Smooth muscle cell (in vitro differentiated cells): ENCODE measurements at regions not wholly inside any gene's neighbourhood (a gene's known extent, or its start where the extent isn't known, plus 50 kb on each side); places are given as distances from the start of the nearest gene placed in this dataset.

Experiments
- DNase-seq: peaks from one replicate; lab custom pipeline; 2025; ENCODE audit not compliant: unreplicated experiment; lab: John Stamatoyannopoulos, UW
- H2AFZ ChIP-seq: fragments of 200-600 bp; sonication (generic); 2 replicates; pipeline ENCODE4 v1.6.0; 2016; ENCODE audit warnings: antibody characterized with exemption, low read depth, mild to moderate bottlenecking
- H3F3A ChIP-seq: fragments of 200-600 bp; sonication (generic); 2 replicates; pipeline ENCODE4 v1.6.0; 2017; ENCODE audit warnings: antibody characterized with exemption, low read depth
- H3K27ac ChIP-seq: fragments of 200-600 bp; sonication (generic); 2 replicates; pipeline ENCODE4 v1.5.1; 2016; ENCODE audit warnings: low read depth, mild to moderate bottlenecking
- H3K27me3 ChIP-seq: fragments of 200-600 bp; sonication (generic); 2 replicates; pipeline ENCODE4 v1.6.1; 2016; ENCODE audit warnings: low read depth, mild to moderate bottlenecking
- H3K36me3 ChIP-seq: fragments of 200-600 bp; sonication (generic); 2 replicates; pipeline ENCODE4 v1.5.1; 2016; ENCODE audit warnings: low read depth
- H3K4me1 ChIP-seq: fragments of 200-600 bp; sonication (generic); 2 replicates; pipeline ENCODE4 v1.5.1; 2016; ENCODE audit warnings: low read depth
- H3K4me2 ChIP-seq: fragments of 200-600 bp; sonication (generic); 2 replicates; pipeline ENCODE4 v1.6.0; 2016; ENCODE audit warnings: mild to moderate bottlenecking
- H3K4me3 ChIP-seq: fragments of 200-600 bp; sonication (generic); 2 replicates; pipeline ENCODE4 v1.5.1; 2016; ENCODE audit warnings: mild to moderate bottlenecking
- H3K79me2 ChIP-seq: fragments of 200-600 bp; sonication (generic); 2 replicates; pipeline ENCODE4 v1.6.0; 2016; ENCODE audit warnings: low read depth, mild to moderate bottlenecking
- H3K9ac ChIP-seq: fragments of 200-600 bp; sonication (generic); 2 replicates; pipeline ENCODE4 v1.6.0; 2016; ENCODE audit warnings: low read depth
- H3K9me3 ChIP-seq: fragments of 200-600 bp; sonication (generic); replicated peaks from 2 replicates; pipeline ENCODE4 v1.5.1; 2016; ENCODE audit warnings: low read depth
- H4K20me1 ChIP-seq: fragments of 200-600 bp; sonication (generic); 2 replicates; pipeline ENCODE4 v1.6.0; 2016; ENCODE audit warnings: low read depth
- CTCF ChIP-seq: fragments of 200-600 bp; sonication (generic); IDR thresholded peaks from 2 replicates; pipeline ENCODE4 v1.5.1; 2017; ENCODE audit warnings: borderline replicate concordance, mild to moderate bottlenecking, antibody characterized with exemption; ENCODE audit not compliant: insufficient read depth, poor library complexity, severe bottlenecking
- WGBS: methylation state at CpG from one replicate; pipeline ENCODE4 v1.1.7; 2016; ENCODE audit warnings: low lambda C conversion rate; 5-methylcytosine and 5-hydroxymethylcytosine counted together

GRCh38 chr15:91472316-91472756, 372.3 kb downstream of the SV2B start:
- Histone ChIP-seq H3K9me3 (no peaks in the 10 kb centered on the region), H3K4me3 (no peak overlapping the region), H3K9ac (no peak overlapping the region), H4K20me1 (no peaks in the 10 kb centered on the region), H2AFZ (no peak overlapping the region), H3K36me3 (no peaks in the 10 kb centered on the region), H3K27ac (no peak overlapping the region), H3K4me2 (no peak overlapping the region), H3K4me1 (no peaks in the 10 kb centered on the region), H3K27me3 (no peaks in the 10 kb centered on the region), H3F3A (no peaks in the 10 kb centered on the region), H3K79me2 (no peaks in the 10 kb centered on the region)
- WGBS = 80% methylated on average over 3 of the region's 3 CpGs
- no peak for TF ChIP-seq CTCF
- no peak for DNase-seq

GRCh38 chr15:91473894-91474545, 374.0 kb downstream of the SV2B start:
- Histone ChIP-seq H3F3A (no peaks in the 10 kb centered on the region), H3K4me1 (no peaks in the 10 kb centered on the region), H3K9ac (no peak overlapping the region), H3K4me3 (no peak overlapping the region), H3K27ac (no peak overlapping the region), H3K9me3 (no peaks in the 10 kb centered on the region), H2AFZ (no peak overlapping the region), H3K36me3 (no peaks in the 10 kb centered on the region), H4K20me1 (no peaks in the 10 kb centered on the region), H3K27me3 (no peaks in the 10 kb centered on the region), H3K79me2 (no peaks in the 10 kb centered on the region), H3K4me2 (no peak overlapping the region)
- WGBS = 80% methylated on average over 3 of the region's 3 CpGs
- DNase-seq = no peak
- TF ChIP-seq CTCF = no peak

GRCh38 chr15:91476861-91477260, 376.6 kb upstream of the SLCO3A1 start:
- no peak overlapping the region for H3K9ac ChIP-seq
- H3K79me2 ChIP-seq = no peaks in the 10 kb centered on the region
- TF ChIP-seq CTCF = no peak
- H3F3A ChIP-seq = no peaks in the 10 kb centered on the region
- H3K4me3 ChIP-seq = no peak overlapping the region
- no peak overlapping the region for H2AFZ ChIP-seq
- H3K4me2 ChIP-seq = no peak overlapping the region
- H3K27ac ChIP-seq = no peak overlapping the region
- no peaks in the 10 kb centered on the region for H3K4me1 ChIP-seq
- no peaks in the 10 kb centered on the region for H3K36me3 ChIP-seq
- H3K27me3 ChIP-seq = no peaks in the 10 kb centered on the region
- 90% methylated on average over 5 of the region's 5 CpGs for WGBS
- H3K9me3 ChIP-seq = no peaks in the 10 kb centered on the region
- no peak for DNase-seq
- no peaks in the 10 kb centered on the region for H4K20me1 ChIP-seq

- 89% methylated on average over 6 of the region's 6 CpGs for WGBS
- no peak for DNase-seq
Observed at GRCh38 chr15:91478717-91479191, 374.8 kb upstream of the SLCO3A1 start.

More at GRCh38 chr15:91478717-91479191, 374.8 kb upstream of the SLCO3A1 start:
- Histone ChIP-seq H3K4me3 (no peak overlapping the region), H3K36me3 (no peaks in the 10 kb centered on the region), H3K27ac (no peak overlapping the region), H3K79me2 (no peaks in the 10 kb centered on the region), H3K4me1 (no peaks in the 10 kb centered on the region), H3F3A (no peaks in the 10 kb centered on the region), H3K27me3 (no peaks in the 10 kb centered on the region), H3K4me2 (no peak overlapping the region), H4K20me1 (no peaks in the 10 kb centered on the region), H2AFZ (no peak overlapping the region), H3K9me3 (no peaks in the 10 kb centered on the region), H3K9ac (no peak overlapping the region)
- TF ChIP-seq CTCF = no peak
